HG03565 (cell line): ENCODE measurements at regions not wholly inside any gene's neighbourhood (a gene's known extent, or its start where the extent isn't known, plus 50 kb on each side); places are given as distances from the start of the nearest gene placed in this dataset.
A peak's percentile ranks its signal among the peaks of the same experiment; 100 is the strongest.

Experiments used
- ATAC-seq: cut with Tn5 transposase; IDR thresholded peaks from one replicate; pipeline ENCODE4 v1.9.1; 2021; ENCODE audit warnings: mild to moderate bottlenecking, moderate library complexity; ENCODE audit not compliant: unreplicated experiment

GRCh38 chr18:78627551-78628346 is 351.9 kb upstream of the SALL3 start:
- ATAC-seq = no peak

- ATAC-seq = no peak
Measured at GRCh38 chr18:78629426-78629825, 350.2 kb upstream of the SALL3 start.

- no peak for ATAC-seq
Measured at GRCh38 chr18:78630356-78630755, 349.3 kb upstream of the SALL3 start.

GRCh38 chr18:78630981-78631510 is 348.6 kb upstream of the SALL3 start:
- no peak for ATAC-seq

- ATAC-seq = no peak
Measured at GRCh38 chr18:78632111-78632541, 347.5 kb upstream of the SALL3 start.

GRCh38 chr18:78634061-78634696 is 345.4 kb upstream of the SALL3 start:
- no peak for ATAC-seq

- ATAC-seq = no peak
Measured at GRCh38 chr18:78635093-78635800, 344.4 kb upstream of the SALL3 start.

GRCh38 chr18:78636260-78636659 is 343.4 kb upstream of the SALL3 start:
- ATAC-seq = no peak

GRCh38 chr18:78637442-78638402 is 341.9 kb upstream of the SALL3 start:
- ATAC-seq = no peak

GRCh38 chr18:78639006-78639950 is 340.3 kb upstream of the SALL3 start:
- no peak for ATAC-seq

- no peak for ATAC-seq
Measured at GRCh38 chr18:78640246-78640995, 339.2 kb upstream of the SALL3 start.

- no peak for ATAC-seq
Measured at GRCh38 chr18:78641689-78642231, 337.9 kb upstream of the SALL3 start.

- no peak for ATAC-seq
Measured at GRCh38 chr18:78642296-78642951, 337.2 kb upstream of the SALL3 start.

GRCh38 chr18:78643004-78643403 is 336.6 kb upstream of the SALL3 start:
- ATAC-seq = peak; percentile 51

- no peak for ATAC-seq
Measured at GRCh38 chr18:78643981-78644380, 335.6 kb upstream of the SALL3 start.

GRCh38 chr18:78645216-78645615 is 334.4 kb upstream of the SALL3 start:
- ATAC-seq = no peak

- ATAC-seq = no peak
Measured at GRCh38 chr18:78647018-78647417, 332.6 kb upstream of the SALL3 start.

- no peak for ATAC-seq
Measured at GRCh38 chr18:78649421-78649820, 330.2 kb upstream of the SALL3 start.
